Left hindlimb (tissue), 1 donor: ENCODE measurements at regions not wholly inside any gene's neighbourhood (a gene's known extent, or its start where the extent isn't known, plus 50 kb on each side); places are given as distances from the start of the nearest gene placed in this dataset.
"Not testable (repeated sequence)": the region's sequence is repeated elsewhere in the genome, so short reads cannot be mapped to it uniquely, and the experiment has no call there.

Experiments
- DNase-seq: peaks from one replicate; pipeline ENCODE4 v3.0.0-alpha.2; 2018

DNA sequence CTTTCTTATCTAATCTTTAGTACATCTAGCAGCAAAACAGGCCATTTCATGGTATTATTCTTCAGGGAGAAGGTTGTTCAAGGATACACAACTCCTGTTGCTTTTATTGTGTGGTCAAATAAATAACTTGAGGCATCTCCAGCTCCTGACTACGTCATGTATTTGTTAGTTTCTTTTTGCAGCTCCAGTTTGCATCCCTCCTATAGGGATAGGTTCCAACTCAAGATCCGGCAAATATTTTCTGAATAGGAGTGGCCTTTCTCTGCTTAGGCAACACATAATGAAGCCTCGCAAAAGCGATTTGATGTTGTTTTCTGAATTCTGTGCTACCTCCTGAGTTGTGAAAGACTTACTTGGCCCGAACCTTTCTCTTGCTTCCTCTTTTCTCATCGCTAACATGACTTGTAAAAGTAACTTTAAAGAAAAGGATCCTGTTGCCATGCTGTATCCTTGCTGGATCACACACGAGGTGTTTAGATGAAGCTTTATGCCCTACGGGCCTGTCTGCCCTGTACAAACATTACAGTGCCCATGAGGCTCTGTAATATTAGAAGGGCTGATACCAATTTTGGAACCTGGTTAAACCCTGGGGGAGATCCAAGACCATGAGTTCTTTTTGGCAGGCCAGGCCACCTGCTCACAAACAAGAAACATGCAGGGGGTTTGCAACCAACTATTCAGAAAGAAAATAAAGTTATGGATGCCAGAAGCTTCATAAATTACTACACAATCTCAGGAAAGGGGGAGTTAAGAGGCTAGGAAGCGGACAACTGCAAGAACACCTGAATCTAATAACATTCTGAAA is 149.8 kb upstream of the FGF10 start:
- no peak for DNase-seq

DNA sequence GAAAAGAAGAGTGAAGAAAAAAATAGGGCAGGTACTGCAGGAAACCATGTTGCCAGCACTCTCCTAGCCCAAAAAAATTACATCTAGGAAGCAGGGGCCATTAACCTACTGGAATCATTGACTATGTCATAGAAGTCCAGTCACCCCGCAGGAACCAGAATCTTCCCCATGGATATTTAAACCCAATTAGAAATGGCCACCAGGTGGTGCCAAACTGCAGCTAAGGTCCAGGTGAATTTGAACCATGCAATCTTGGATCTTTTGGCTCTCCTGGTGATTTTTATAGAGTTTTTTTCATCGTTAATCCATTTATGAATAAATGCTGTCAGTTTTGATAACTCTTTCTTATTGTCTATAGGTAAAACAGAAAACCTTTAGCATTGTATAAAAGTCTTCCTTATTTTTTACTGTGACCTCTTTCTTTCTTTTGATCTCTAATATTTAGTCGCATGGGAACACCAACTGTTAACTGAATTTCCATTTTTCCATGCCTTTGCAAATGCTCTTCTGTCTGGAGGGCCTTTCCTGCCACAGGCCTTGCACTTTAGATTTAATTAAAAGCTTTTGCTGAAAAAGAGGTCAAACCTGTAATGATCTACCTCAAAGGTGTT is 147.5 kb upstream of the FGF10 start:
- DNase-seq = no peak

DNA sequence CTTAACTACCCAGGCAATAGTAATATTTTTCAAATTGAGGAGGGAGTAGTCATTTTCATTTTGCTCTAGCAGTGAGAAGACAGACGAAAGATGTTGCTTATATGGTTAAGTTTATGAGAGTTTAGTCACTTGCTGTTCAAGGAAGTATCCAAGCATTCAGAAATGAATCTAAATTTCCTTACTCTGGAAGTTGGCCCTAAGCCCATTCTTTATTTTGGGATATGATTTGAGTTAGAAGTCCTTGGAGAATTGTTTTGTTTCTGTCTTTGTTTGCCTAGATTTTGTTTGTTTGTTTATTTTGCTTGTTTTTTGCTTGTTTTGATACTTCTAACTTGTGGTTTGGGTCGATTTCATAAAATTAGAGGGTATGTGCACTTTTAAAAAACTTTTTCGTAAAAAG is 146.4 kb upstream of the FGF10 start:
- no peak for DNase-seq

GRCh38 chr5:44532981-44533380 is 143.8 kb upstream of the FGF10 start:
- no peak for DNase-seq

DNA sequence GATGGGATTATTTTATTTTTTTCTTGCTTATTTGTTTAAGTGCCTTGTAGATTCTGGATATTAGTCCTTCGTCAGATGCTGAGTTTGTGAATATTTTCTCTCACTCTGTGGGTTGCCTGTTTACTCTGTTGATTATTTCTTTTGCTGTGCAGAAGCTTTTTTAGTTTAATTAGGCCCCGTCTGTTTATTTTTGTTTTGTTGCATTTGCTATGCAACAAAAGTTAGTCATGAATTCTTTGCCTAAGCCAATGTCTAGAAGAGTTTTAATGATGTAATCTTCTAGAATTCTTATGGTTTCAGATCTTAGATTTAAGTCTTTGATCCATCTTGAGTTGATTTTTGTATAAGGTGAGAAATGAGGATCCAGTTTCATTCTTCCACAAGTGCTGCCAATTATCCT is 142.5 kb upstream of the FGF10 start:
- DNase-seq = not testable (repeated sequence)

GRCh38 chr5:44530783-44531182 is 141.6 kb upstream of the FGF10 start:
- not testable (repeated sequence) for DNase-seq

GRCh38 chr5:44511596-44511995 is 122.4 kb upstream of the FGF10 start:
- DNase-seq = no peak

DNA sequence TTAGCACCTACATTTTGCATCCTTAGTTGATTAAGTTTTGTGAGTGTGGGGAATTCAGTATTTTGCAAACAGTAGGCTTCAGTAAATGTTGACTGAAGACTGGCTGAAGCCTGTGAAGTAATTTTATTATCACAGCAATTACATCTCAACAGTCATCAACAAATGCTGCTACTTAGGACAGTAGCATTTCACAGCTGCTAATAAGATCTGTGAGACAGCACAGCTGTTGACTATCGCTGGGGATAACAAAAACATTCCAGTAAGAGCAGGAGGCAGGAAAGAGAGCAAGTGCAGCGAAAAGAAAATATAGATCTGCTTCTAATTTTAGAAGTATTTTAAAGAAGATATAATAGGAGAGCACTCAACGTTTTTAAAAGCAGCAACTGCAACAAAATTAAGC is 117.3 kb upstream of the FGF10 start:
- DNase-seq = no peak

DNA sequence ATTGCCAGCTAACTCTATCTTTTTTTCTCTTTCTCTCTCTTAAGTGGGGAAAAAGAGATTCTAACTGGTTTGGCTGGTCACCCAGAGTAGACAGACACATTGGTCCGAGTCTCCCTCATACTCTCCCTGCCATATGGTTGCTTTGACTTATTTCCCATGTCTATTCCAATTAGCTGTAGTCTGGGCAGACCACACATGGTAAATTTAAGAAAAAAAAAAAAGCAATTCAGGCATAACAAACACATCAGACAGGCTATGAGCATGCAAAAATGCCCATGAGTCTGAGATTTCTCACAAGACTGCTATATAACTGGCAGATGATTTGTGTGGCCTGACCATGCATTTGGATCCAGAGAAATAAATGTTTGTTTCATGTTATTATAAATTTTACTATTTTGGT is 110.2 kb upstream of the FGF10 start:
- DNase-seq = no peak

GRCh38 chr5:44497606-44498005 is 108.4 kb upstream of the FGF10 start:
- no peak for DNase-seq

DNA sequence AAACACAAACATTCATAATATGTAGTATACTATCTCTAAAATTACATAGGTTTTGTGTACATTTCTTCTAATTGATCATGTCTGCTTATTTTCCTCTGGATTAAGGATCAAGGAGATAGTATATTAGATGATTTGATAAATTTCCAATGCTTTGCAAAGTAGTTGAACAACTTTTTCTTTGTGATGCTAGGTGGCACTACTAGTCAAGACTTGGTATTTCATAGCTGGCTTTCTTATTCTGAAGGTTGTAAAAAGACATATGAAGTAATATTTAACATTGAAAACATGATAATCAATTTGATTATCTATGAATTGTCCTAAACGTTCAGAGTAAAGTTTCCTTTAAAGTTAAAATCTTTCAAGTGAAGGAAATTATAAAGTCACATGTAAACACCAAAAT is 106.1 kb upstream of the FGF10 start:
- no peak for DNase-seq

DNA sequence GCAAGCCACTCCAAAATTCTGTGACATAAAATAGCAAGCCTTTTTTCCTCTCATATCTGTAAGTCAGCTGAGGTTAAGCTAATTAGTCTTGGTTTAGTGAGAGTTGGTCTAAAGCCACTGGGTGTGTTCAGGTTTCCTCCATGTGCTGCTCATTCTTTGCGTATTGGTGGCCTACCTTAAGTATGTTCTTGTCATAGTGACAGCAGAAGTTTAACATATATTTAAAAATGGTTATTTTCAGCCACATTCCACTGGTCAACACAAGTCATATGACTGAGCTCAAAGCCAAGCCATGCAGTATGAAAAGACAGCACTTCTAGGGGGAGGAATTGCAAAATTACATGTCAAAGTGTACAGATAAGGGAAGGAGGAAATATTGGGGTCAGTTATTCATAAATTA is 100.5 kb upstream of the FGF10 start:
- DNase-seq = no peak

DNA sequence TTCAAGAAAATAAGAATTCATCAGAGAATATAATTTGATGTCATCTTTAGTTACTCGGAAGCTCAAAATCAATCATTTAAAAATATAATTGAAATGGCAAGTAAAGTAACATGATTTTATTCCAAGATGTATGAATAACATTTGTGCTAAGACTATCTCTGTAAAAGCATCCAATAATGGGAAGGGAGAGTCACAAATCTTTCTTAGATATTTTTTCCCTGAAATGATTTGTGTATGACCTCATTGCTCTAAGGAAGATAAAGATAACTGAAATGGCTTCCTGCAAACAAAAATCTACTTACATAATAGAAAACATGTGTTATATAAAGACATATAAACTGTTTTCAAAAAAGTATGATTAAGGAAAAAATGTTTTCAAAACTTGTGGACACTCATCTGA is 97.4 kb upstream of the FGF10 start:
- DNase-seq = no peak

DNA sequence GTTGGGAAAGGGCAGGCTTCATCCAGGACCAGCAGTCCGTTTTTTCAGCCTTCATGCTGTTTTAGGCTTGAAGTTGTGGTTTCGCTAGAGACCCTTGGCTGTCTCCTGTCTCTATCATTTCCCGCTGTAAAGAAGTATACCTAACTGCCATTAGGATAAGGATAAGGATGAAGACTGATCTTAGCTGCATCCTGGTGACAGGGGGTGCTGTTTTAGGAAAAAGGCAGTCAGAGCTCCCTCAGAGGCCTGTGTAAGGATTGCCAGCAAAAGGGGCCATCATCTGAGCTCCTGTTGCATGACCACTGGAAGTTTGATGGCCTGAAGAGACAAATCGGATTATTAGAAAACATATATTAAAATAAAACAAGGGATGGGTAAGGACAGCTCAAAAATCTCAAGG is 64.8 kb upstream of the FGF10 start:
- no peak for DNase-seq

DNA sequence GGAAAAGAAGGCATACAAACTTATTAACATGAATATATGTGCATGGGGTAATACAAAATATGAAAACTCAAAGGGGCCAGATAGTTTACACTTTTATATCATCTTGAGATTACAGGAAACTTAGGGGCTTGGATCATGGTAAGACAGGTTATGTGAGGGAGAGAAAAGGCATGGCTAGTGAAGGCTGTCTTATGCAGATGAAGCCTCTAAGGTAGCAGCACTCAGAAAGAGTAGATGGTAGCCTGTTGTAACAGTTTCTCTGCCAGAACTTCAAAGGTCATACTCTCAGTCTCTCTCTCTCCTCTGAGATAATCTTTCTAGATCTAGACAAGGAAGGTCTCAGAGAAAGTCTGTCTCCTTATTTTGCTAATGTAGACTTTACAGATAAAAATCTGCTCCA is 57.2 kb upstream of the FGF10 start:
- DNase-seq = no peak

GRCh38 chr5:44443172-44443571 is 54.0 kb upstream of the FGF10 start:
- no peak for DNase-seq

DNA sequence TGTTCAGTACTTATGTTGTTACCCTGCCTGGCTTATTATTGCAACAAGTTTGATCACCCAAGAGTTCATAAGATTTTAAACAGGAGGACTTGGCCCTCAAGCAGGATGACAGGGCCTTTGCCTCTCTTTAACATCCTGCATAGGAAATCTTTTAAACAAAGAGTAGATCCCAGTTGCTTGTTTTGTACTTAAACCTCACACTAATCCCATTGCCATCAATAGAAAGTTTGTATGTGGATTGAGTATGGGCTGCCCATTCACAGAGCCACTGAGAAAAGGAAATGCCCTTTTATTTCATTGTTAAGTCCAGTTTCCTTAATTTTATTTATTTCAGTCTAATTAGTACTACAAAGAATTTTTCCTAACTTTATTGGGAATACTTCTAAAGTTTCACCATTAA is 52.2 kb upstream of the FGF10 start:
- DNase-seq = no peak

DNA sequence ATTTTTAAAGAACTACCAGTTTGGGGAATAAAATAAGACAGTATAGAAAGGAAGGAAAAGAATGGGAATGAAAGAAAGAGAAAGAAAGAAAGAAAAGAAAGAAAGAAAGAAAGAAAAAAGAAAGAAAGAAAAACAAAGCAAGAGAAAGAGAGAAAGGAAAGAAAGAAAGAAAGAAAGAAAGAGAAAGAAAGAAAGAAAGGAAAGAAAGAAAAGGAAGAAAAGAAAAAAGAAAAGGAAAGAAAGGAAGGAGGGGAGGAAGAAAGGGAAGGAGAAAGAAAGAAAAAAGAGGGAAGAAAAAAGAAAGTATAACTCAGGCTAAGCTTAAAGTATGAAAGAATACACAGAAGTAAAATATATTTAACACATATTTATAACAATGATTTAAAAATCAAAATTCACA is 51.0 kb upstream of the FGF10 start:
- no peak for DNase-seq
